Neural cell (in vitro differentiated cells): ENCODE measurements at regions not wholly inside any gene's neighbourhood (a gene's known extent, or its start where the extent isn't known, plus 50 kb on each side); places are given as distances from the start of the nearest gene placed in this dataset.

Source experiments
- CTCF ChIP-seq: fragments of 450-650 bp; IDR thresholded peaks from 2 replicates; pipeline ENCODE4 v1.5.1; 2014; ENCODE audit warnings: antibody characterized with exemption, mild to moderate bottlenecking, moderate library complexity; ENCODE audit not compliant: poor library complexity, severe bottlenecking
- EP300 ChIP-seq: fragments of 450-650 bp; conservative IDR thresholded peaks from 2 replicates; pipeline ENCODE4 v1.6.1; 2014; ENCODE audit warnings: antibody characterized with exemption, mild to moderate bottlenecking, moderate library complexity; ENCODE audit not compliant: poor library complexity, severe bottlenecking
- EZH2 ChIP-seq: fragments of 200-600, 300-800 bp; shearing (Covaris generic), sonication (generic); IDR thresholded peaks from 2 replicates; pipeline ENCODE4 v1.6.1; 2014; ENCODE audit warnings: antibody characterized with exemption, low read length, borderline replicate concordance, mild to moderate bottlenecking; ENCODE audit not compliant: insufficient read depth, poor library complexity, severe bottlenecking
- POLR2AphosphoS5 ChIP-seq: IDR thresholded peaks from 2 replicates; pipeline ENCODE4 v1.6.1; 2012

GRCh38 chr18:70674896-70675295 is 386.1 kb downstream of the SOCS6 start:
- TF ChIP-seq POLR2AphosphoS5 = no peak
- TF ChIP-seq CTCF = no peak
- TF ChIP-seq EP300 = no peak
- TF ChIP-seq EZH2 = no peak
